ENCODE measurements at regions not wholly inside any gene's neighbourhood (a gene's known extent, or its start where the extent isn't known, plus 50 kb on each side); places are given as distances from the start of the nearest gene placed in this dataset.

DNA sequence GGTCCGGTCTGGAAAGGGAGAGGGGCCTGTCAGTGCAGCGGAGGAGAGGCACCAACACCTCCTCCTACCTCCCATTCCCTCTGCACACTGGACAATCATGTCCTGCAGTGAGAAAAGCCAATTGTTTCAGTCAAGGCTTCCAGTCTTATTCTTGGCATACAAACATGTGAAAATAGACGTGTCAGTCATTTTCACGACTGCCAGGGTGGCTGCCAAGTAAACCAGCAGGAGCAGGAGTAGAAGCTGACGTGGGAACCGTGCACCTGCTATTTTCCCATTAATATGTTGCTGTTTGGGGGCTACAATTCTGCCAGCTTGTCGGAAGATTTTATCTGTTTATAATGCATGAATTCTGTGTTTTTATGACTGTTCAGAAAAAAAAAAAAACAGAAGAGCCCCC is 202.3 kb downstream of the SPP2 start:
- TF ChIP-seq, protein P1, sequence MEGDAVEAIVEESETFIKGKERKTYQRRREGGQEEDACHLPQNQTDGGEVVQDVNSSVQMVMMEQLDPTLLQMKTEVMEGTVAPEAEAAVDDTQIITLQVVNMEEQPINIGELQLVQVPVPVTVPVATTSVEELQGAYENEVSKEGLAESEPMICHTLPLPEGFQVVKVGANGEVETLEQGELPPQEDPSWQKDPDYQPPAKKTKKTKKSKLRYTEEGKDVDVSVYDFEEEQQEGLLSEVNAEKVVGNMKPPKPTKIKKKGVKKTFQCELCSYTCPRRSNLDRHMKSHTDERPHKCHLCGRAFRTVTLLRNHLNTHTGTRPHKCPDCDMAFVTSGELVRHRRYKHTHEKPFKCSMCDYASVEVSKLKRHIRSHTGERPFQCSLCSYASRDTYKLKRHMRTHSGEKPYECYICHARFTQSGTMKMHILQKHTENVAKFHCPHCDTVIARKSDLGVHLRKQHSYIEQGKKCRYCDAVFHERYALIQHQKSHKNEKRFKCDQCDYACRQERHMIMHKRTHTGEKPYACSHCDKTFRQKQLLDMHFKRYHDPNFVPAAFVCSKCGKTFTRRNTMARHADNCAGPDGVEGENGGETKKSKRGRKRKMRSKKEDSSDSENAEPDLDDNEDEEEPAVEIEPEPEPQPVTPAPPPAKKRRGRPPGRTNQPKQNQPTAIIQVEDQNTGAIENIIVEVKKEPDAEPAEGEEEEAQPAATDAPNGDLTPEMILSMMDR (conservative IDR thresholded peaks at IDR 0.05; ENCODE audit: low read depth in 2 of 2), result no peak
- TF ChIP-seq EZH2phosphoT487 (IDR thresholded peaks at IDR 0.05; ENCODE audit: unreplicated experiment), result no peak
- no peak for TF ChIP-seq POLR2AphosphoS5 (IDR thresholded peaks at IDR 0.05; ENCODE audit: low read depth)
- TF ChIP-seq EZH2 (IDR thresholded peaks at IDR 0.05; ENCODE audit: low read depth, unreplicated experiment), result no peak
- TF ChIP-seq CREB1 (CRISPR knock-in tag; IDR thresholded peaks at IDR 0.05; ENCODE audit: low read depth), result no peak
- TF ChIP-seq ZNF114 (CRISPR knock-in tag; IDR thresholded peaks at IDR 0.05), result no peak
- no peak for TF ChIP-seq NANOG (IDR thresholded peaks at IDR 0.05; ENCODE audit: borderline replicate concordance)
- TF ChIP-seq, protein P2, sequence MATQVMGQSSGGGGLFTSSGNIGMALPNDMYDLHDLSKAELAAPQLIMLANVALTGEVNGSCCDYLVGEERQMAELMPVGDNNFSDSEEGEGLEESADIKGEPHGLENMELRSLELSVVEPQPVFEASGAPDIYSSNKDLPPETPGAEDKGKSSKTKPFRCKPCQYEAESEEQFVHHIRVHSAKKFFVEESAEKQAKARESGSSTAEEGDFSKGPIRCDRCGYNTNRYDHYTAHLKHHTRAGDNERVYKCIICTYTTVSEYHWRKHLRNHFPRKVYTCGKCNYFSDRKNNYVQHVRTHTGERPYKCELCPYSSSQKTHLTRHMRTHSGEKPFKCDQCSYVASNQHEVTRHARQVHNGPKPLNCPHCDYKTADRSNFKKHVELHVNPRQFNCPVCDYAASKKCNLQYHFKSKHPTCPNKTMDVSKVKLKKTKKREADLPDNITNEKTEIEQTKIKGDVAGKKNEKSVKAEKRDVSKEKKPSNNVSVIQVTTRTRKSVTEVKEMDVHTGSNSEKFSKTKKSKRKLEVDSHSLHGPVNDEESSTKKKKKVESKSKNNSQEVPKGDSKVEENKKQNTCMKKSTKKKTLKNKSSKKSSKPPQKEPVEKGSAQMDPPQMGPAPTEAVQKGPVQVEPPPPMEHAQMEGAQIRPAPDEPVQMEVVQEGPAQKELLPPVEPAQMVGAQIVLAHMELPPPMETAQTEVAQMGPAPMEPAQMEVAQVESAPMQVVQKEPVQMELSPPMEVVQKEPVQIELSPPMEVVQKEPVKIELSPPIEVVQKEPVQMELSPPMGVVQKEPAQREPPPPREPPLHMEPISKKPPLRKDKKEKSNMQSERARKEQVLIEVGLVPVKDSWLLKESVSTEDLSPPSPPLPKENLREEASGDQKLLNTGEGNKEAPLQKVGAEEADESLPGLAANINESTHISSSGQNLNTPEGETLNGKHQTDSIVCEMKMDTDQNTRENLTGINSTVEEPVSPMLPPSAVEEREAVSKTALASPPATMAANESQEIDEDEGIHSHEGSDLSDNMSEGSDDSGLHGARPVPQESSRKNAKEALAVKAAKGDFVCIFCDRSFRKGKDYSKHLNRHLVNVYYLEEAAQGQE (IDR thresholded peaks at IDR 0.05; ENCODE audit: unreplicated experiment), result no peak
- TF ChIP-seq ZNF331 (CRISPR knock-in tag; IDR thresholded peaks at IDR 0.05; ENCODE audit: low read depth), result no peak
- TF ChIP-seq, protein P3, sequence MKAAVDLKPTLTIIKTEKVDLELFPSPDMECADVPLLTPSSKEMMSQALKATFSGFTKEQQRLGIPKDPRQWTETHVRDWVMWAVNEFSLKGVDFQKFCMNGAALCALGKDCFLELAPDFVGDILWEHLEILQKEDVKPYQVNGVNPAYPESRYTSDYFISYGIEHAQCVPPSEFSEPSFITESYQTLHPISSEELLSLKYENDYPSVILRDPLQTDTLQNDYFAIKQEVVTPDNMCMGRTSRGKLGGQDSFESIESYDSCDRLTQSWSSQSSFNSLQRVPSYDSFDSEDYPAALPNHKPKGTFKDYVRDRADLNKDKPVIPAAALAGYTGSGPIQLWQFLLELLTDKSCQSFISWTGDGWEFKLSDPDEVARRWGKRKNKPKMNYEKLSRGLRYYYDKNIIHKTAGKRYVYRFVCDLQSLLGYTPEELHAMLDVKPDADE (IDR thresholded peaks at IDR 0.05), result no peak
- TF ChIP-seq, protein P4, sequence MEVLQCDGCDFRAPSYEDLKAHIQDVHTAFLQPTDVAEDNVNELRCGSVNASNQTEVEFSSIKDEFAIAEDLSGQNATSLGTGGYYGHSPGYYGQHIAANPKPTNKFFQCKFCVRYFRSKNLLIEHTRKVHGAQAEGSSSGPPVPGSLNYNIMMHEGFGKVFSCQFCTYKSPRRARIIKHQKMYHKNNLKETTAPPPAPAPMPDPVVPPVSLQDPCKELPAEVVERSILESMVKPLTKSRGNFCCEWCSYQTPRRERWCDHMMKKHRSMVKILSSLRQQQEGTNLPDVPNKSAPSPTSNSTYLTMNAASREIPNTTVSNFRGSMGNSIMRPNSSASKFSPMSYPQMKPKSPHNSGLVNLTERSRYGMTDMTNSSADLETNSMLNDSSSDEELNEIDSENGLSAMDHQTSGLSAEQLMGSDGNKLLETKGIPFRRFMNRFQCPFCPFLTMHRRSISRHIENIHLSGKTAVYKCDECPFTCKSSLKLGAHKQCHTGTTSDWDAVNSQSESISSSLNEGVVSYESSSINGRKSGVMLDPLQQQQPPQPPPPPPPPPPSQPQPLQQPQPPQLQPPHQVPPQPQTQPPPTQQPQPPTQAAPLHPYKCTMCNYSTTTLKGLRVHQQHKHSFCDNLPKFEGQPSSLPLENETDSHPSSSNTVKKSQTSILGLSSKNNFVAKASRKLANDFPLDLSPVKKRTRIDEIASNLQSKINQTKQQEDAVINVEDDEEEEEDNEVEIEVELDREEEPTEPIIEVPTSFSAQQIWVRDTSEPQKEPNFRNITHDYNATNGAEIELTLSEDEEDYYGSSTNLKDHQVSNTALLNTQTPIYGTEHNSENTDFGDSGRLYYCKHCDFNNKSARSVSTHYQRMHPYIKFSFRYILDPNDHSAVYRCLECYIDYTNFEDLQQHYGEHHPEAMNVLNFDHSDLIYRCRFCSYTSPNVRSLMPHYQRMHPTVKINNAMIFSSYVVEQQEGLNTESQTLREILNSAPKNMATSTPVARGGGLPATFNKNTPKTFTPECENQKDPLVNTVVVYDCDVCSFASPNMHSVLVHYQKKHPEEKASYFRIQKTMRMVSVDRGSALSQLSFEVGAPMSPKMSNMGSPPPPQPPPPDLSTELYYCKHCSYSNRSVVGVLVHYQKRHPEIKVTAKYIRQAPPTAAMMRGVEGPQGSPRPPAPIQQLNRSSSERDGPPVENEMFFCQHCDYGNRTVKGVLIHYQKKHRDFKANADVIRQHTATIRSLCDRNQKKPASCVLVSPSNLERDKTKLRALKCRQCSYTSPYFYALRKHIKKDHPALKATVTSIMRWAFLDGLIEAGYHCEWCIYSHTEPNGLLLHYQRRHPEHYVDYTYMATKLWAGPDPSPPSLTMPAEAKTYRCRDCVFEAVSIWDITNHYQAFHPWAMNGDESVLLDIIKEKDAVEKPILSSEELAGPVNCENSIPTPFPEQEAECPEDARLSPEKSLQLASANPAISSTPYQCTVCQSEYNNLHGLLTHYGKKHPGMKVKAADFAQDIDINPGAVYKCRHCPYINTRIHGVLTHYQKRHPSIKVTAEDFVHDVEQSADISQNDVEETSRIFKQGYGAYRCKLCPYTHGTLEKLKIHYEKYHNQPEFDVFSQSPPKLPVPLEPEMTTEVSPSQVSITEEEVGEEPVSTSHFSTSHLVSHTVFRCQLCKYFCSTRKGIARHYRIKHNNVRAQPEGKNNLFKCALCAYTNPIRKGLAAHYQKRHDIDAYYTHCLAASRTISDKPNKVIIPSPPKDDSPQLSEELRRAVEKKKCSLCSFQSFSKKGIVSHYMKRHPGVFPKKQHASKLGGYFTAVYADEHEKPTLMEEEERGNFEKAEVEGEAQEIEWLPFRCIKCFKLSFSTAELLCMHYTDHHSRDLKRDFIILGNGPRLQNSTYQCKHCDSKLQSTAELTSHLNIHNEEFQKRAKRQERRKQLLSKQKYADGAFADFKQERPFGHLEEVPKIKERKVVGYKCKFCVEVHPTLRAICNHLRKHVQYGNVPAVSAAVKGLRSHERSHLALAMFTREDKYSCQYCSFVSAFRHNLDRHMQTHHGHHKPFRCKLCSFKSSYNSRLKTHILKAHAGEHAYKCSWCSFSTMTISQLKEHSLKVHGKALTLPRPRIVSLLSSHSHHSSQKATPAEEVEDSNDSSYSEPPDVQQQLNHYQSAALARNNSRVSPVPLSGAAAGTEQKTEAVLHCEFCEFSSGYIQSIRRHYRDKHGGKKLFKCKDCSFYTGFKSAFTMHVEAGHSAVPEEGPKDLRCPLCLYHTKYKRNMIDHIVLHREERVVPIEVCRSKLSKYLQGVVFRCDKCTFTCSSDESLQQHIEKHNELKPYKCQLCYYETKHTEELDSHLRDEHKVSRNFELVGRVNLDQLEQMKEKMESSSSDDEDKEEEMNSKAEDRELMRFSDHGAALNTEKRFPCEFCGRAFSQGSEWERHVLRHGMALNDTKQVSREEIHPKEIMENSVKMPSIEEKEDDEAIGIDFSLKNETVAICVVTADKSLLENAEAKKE (CRISPR knock-in tag; IDR thresholded peaks at IDR 0.05), result no peak
- no peak for TF ChIP-seq JUNB (IDR thresholded peaks at IDR 0.05; ENCODE audit: unreplicated experiment)
